HT1080 (cell line): ENCODE measurements at regions not wholly inside any gene's neighbourhood (a gene's known extent, or its start where the extent isn't known, plus 50 kb on each side); places are given as distances from the start of the nearest gene placed in this dataset.

Experiments
- DNase-seq: peaks from one replicate; pipeline ENCODE4 v3.0.0-alpha.2; 2015; ENCODE audit warnings: low read depth

DNA sequence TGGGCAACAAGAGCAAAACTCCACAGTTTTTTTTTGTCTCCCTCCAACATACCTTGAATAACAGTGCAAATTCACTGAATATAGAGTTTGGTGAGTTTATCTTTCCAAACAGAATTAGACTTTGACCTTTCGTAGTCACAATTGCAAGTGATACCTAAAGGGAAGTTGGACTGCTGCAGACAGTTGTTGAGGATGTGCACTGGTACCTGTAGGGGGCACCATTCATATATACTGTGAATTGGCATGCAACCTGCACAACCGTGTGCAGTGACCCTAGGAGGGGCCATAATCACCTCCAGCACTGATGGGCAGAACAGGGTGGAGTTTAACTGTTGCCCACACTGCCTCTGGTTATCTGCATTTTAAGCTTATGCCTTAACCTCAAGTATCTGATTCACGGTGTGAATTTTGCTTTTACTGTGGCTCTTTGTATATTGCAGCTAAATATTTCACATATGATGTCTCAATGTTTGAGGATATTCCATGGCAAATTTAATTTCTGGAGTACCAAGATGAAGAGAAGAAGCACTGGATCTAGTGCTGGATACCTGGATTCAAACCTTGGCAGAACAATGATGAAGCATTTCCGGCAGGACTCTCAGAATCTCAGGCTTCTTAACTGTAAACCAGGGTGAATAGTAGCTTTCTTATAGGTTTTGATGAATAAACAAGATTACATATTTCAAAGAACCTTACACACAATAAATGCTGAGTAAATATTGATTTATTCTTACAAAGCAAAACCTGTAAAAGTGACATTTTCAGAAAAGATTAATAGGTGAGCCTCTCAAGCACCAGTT lies 144.3 kb downstream of the ACTBL2 start:
- peak; percentile 31 for DNase-seq

GRCh38 chr5:57335092-57335660 lies 147.4 kb downstream of the ACTBL2 start:
- peak; percentile 52 for DNase-seq

DNA sequence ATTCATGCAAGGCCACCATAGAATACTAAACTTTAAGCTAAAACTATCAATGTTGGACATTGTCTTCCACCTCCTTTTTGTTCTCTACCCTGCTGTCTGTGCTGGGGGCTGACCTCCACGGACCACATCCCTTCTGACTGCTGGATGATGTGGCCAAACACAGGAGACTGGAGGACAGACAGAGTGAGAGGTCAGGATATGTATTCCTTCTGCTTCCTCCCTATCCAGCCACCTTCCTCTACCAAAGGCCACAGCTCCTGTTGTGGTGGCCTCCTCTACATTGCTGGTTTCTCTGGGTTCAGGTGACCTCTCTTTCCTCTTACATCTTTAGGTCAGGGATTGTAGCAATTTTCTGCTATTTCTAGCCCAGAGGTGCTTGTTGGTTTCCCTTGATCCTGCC lies 148.1 kb downstream of the ACTBL2 start:
- DNase-seq, result peak; percentile 12

- DNase-seq, result no peak
Observed at GRCh38 chr5:57332361-57332760, 150.2 kb downstream of the ACTBL2 start.

DNA sequence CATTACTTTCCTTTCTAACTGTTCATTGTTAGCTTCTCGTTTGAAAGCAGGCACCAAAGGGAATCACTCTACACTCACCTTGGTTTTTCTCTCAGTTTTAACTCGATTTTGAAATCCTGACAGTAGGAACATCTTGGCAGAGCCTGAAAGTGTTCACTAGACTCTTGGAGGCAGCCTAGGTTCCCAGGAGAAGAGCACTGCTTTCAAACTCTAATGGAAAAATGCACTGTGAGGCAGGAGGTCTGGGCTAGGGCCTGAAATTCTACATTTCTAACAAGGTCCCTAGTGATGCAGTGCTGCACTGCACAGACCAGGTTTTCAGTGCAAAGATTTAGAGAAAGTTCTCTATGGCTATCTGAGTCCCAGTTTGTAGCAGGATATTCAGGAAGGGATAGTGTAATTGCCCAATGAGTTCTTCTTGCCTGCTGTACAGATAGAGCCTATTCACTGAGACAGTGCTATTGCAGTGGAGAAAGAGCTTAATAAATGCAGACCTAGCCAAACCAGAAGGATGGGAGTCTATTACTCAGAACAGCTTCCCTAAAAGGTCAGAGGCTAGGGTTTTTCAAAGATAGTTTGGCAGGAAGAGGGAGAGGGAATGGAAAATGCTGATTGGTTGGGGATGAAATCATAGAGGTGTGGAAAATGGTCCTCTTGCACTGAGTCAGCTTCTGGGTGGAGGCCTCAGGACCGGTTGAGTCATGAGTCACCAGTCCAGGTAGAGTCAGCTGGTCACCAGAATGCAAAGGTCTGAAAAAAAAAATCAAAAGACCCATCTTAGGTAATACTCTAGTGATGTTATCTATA lies 153.9 kb downstream of the GPBP1 start:
- DNase-seq, result peak; percentile 81

DNA sequence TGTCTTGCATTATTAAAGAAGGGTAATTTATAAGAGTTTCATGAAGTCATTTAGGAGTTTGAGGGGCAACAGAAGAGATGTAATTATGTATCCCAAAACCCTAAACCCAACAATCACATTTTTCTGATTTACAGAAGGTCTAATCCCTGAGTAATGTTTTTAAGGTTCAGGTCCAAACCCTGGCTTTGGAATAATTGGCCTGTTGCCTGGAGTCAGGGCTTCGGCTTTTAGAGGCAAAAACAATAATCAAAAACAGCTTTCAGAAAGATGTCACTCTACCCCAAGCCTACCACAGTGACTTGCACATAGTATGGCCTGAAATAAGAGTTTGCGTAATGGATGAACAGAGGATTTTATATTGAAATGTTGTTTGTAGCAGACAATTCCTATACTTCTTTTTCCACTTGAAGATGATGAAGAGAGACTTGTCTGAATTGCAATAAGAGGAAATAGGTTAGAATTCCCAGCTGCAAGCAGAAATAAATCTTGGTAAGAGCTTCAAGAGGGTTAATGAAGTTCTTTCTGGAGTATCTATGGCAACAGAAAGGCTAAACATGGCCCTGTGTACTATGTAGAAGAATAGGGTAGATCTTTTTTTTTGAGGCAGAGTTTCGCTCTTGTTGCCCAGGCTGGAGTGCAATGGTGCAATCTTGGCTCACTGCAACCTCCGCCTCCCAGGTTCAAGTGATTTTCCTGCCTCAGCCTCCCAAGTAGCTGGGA lies 152.0 kb downstream of the GPBP1 start:
- no peak for DNase-seq

DNA sequence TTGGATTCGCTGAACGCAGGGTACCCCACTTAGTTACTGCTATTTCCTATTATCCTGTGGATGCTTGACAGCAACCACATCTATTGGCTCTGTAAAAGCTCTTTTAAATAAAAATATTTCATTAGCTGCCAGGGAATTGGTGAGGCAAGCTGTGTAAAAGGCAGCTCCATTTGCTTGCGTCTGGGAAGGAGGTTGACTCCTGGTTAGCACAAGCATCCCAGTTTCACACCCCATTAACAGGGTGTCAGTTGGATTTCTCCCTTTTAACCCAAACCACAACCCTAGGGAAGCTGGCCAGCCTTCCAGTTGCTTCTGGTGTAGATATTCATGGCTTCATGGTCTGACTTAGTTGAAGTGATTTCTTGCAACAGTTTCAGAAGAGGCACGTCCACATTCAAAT lies 151.0 kb downstream of the GPBP1 start:
- no peak for DNase-seq

DNA sequence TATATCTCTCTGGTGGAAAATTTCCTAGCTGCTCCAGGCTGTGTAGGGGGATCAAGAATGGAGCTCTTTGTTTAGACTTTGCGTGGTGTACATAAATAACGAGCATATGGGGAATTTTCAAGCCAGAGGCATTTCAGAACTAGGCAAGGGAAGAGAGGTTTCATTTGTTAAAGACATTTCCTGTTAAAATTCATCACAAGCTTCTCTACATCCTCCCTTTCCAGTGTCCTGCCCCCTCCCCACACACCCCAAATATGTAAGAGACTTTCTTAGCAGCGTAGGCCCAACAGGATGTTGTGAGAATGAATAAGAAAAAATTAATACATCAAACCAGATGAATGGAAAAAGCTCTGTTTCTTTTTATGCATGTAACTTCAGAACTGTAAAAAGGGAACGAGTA lies 150.3 kb downstream of the GPBP1 start:
- DNase-seq, result no peak

GRCh38 chr5:57320582-57320981 lies 146.7 kb downstream of the GPBP1 start:
- DNase-seq, result no peak

GRCh38 chr5:57319628-57320027 lies 145.8 kb downstream of the GPBP1 start:
- DNase-seq, result no peak

DNA sequence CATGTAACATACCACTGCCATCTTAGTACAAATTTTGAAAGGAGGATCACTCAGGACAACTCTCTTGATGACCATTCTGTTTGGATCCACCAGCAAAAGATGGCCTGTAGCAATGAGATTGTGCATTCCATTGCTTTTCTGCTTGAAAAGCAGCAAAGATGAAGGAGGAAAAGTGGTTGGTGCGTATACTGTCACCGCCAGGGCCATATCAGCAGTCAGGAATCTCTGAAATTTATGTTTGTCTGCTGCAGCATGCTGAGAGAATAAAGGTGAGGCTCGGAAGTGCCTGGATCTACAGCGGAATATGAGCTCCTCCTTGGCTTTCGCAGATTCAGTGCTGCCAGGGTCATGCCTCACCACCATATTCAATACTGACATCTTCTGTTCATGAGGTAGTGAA lies 144.4 kb downstream of the GPBP1 start:
- DNase-seq, result no peak

GRCh38 chr5:57317341-57317740 lies 143.5 kb downstream of the GPBP1 start:
- DNase-seq, result no peak

DNA sequence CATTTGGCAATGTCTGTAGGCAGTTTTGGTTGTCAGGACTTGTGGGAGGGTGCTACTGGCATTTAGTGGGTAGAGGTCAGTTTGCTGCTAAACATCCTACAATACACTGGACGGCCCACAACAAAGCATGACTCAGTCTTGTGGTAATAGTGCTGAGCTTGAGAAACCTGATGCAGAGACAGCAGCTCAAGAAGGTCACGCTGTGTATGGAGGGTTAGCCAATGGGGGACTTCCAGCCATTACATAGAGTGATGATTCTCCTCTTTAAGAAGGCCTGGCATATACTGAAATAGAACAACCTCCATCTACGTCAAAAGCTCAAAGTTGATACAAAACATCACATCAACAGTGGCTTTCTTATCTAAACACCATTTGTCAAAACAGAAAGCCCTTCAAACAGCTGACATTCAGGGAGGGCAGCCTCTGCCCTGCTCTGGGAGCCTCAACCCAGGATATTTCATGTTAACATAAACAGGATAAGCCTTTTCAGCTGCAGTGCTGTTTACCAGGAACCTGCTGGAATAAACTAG lies 143.0 kb downstream of the GPBP1 start:
- peak; percentile 90 for DNase-seq

- no peak for DNase-seq
Observed at GRCh38 chr5:57315941-57316340, 142.1 kb downstream of the GPBP1 start.
